H1 (cell line): ENCODE measurements at regions not wholly inside any gene's neighbourhood (a gene's known extent, or its start where the extent isn't known, plus 50 kb on each side); places are given as distances from the start of the nearest gene placed in this dataset.

ENCODE experiments used
- EZH2 ChIP-seq: fragments of 200-600 bp; sonication (generic); IDR thresholded peaks from 2 replicates; pipeline ENCODE4 v1.7.1; 2012; ENCODE audit warnings: low read depth, mild to moderate bottlenecking, moderate library complexity, low read length, inconsistent platforms; ENCODE audit not compliant: severe bottlenecking
- GTF2F1 ChIP-seq: IDR thresholded peaks from 2 replicates; pipeline ENCODE4 v1.6.1; 2012; ENCODE audit warnings: low read depth, low read length, improper control_type of control experiment, borderline replicate concordance
- POU5F1 ChIP-seq: IDR thresholded peaks from 2 replicates; pipeline ENCODE4 v1.6.1; 2011; ENCODE audit warnings: low read depth, mild to moderate bottlenecking, low read length, moderate library complexity
- SIRT6 ChIP-seq: IDR thresholded peaks from one replicate; pipeline ENCODE4 v1.7.1; 2012; ENCODE audit warnings: low read length, inconsistent platforms
- SP2 ChIP-seq: IDR thresholded peaks from 2 replicates; pipeline ENCODE4 v1.6.1; 2012; ENCODE audit warnings: mild to moderate bottlenecking, low read length, inconsistent platforms
- TF ChIP-seq, protein P1 (sequence below): fragments of 300-600 bp; sonication (generic); IDR thresholded peaks from 2 replicates; pipeline ENCODE4 v1.7.1; 2012; ENCODE audit warnings: low read length, moderate library complexity, mild to moderate bottlenecking, inconsistent platforms; ENCODE audit not compliant: insufficient replicate concordance

DNA sequence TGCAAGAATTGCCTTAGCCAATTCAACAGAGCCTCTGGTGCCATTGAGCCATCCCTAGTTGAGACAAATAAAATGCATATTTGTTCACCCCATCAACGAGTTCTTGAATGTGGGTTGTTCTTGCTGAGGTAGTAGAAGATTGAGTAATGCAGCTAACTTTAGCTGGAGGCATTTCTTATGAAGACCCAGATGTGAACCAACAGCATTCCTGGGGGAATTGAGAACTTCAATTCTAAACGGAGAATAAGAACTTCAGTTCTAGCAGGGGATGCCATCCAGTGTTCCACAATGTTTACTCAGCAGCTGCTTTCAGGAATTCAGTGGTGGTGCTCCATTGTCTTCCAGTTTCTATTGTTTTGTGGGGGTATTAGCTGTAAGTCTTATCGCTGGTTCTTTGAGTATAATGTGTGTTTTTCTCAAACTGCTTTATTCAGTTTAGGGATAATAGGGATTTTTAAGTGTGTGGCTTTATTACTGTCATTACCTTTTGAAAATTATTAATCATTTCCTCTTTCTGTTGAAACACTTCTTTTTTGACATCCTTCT, 1968.2 kb upstream of the NUDT12 start (continued):
- TF ChIP-seq SIRT6 (no peak), EZH2 (no peak), POU5F1 (no peak), GTF2F1 (no peak), SP2 (no peak)
- TF ChIP-seq, protein P1, sequence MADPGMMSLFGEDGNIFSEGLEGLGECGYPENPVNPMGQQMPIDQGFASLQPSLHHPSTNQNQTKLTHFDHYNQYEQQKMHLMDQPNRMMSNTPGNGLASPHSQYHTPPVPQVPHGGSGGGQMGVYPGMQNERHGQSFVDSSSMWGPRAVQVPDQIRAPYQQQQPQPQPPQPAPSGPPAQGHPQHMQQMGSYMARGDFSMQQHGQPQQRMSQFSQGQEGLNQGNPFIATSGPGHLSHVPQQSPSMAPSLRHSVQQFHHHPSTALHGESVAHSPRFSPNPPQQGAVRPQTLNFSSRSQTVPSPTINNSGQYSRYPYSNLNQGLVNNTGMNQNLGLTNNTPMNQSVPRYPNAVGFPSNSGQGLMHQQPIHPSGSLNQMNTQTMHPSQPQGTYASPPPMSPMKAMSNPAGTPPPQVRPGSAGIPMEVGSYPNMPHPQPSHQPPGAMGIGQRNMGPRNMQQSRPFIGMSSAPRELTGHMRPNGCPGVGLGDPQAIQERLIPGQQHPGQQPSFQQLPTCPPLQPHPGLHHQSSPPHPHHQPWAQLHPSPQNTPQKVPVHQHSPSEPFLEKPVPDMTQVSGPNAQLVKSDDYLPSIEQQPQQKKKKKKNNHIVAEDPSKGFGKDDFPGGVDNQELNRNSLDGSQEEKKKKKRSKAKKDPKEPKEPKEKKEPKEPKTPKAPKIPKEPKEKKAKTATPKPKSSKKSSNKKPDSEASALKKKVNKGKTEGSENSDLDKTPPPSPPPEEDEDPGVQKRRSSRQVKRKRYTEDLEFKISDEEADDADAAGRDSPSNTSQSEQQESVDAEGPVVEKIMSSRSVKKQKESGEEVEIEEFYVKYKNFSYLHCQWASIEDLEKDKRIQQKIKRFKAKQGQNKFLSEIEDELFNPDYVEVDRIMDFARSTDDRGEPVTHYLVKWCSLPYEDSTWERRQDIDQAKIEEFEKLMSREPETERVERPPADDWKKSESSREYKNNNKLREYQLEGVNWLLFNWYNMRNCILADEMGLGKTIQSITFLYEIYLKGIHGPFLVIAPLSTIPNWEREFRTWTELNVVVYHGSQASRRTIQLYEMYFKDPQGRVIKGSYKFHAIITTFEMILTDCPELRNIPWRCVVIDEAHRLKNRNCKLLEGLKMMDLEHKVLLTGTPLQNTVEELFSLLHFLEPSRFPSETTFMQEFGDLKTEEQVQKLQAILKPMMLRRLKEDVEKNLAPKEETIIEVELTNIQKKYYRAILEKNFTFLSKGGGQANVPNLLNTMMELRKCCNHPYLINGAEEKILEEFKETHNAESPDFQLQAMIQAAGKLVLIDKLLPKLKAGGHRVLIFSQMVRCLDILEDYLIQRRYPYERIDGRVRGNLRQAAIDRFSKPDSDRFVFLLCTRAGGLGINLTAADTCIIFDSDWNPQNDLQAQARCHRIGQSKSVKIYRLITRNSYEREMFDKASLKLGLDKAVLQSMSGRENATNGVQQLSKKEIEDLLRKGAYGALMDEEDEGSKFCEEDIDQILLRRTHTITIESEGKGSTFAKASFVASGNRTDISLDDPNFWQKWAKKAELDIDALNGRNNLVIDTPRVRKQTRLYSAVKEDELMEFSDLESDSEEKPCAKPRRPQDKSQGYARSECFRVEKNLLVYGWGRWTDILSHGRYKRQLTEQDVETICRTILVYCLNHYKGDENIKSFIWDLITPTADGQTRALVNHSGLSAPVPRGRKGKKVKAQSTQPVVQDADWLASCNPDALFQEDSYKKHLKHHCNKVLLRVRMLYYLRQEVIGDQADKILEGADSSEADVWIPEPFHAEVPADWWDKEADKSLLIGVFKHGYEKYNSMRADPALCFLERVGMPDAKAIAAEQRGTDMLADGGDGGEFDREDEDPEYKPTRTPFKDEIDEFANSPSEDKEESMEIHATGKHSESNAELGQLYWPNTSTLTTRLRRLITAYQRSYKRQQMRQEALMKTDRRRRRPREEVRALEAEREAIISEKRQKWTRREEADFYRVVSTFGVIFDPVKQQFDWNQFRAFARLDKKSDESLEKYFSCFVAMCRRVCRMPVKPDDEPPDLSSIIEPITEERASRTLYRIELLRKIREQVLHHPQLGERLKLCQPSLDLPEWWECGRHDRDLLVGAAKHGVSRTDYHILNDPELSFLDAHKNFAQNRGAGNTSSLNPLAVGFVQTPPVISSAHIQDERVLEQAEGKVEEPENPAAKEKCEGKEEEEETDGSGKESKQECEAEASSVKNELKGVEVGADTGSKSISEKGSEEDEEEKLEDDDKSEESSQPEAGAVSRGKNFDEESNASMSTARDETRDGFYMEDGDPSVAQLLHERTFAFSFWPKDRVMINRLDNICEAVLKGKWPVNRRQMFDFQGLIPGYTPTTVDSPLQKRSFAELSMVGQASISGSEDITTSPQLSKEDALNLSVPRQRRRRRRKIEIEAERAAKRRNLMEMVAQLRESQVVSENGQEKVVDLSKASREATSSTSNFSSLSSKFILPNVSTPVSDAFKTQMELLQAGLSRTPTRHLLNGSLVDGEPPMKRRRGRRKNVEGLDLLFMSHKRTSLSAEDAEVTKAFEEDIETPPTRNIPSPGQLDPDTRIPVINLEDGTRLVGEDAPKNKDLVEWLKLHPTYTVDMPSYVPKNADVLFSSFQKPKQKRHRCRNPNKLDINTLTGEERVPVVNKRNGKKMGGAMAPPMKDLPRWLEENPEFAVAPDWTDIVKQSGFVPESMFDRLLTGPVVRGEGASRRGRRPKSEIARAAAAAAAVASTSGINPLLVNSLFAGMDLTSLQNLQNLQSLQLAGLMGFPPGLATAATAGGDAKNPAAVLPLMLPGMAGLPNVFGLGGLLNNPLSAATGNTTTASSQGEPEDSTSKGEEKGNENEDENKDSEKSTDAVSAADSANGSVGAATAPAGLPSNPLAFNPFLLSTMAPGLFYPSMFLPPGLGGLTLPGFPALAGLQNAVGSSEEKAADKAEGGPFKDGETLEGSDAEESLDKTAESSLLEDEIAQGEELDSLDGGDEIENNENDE = no peak
